HUDEP-2 (cell line): ENCODE measurements at regions not wholly inside any gene's neighbourhood (a gene's known extent, or its start where the extent isn't known, plus 50 kb on each side); places are given as distances from the start of the nearest gene placed in this dataset.
"Not testable (repeated sequence)": the region's sequence is repeated elsewhere in the genome, so short reads cannot be mapped to it uniquely, and the experiment has no call there.

ENCODE experiments used
- DNase-seq, 76 experiments: peaks; one replicate each; lab custom pipeline; 2025; ENCODE audit not compliant: unreplicated experiment in 76 of 76; lab: John Stamatoyannopoulos, UW

DNA sequence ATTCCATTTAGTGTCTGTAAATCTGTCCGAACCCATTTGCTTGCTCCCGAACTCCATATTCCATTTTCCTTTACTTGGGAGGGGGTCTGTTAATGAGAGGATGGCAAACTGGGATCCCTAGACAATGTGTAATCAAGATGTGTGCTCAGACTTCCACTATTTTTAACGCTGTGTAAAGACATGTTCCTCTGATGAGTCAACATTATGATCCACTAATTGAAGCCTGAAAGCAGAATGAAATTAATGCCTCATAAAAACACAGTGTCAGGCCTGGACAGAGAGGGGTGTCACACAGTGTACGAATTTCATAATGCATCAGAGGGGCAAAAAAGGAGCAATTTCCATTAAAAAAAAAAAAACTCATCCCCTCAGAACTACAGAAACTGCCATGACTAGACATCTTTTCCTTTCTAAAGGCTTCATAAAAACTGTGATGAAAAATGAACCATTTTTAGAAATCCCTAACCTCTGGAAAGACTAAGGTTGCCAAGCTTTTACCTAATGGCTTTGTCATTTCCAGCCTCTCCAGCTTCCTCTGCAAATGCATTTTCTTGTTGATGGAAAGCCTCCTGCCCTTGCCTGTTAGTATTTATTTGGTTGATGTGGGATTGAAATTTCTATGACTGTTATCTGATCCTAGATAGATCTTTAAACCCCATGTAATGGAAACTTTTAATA is 209.2 kb upstream of the DCC start:
- DNase-seq: no peak

DNA sequence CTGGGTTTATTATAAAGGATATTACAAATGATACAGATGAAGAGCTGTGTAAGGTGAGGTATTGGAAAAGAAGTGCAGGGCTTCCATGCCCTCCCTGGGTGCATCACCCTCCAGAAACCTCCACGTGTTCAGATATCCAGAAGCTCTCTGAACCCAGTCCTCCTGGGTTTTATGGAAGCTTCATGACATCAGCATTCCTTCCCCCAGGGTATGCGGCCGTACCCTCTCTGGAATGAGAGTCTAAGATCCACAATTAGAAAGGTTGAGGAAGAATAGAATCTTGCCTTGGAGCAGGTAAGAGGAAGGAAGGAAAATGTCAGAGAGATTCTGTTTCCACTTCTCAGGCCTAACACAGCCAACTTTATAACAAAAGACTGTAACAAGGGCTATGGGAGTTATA is 208.2 kb upstream of the DCC start:
- no peak for DNase-seq

DNA sequence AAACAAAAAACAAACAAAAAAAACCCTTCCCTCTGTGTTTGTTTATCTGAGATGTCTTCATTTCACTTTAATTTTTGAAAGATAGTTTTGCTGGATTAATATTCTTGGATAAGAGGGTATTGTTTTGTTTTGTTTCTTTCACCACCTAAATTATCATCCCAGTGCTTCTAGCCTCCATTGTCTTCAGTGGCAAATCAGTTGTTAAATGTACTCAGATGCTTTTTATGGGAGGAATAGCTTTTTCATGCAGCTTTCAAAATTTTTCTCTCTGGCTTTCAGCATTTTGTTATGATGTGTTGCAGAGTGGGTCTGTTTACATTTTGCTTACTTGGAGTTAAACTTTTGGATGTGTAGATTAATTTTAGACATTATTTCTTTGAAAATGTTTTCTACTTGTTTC is 203.5 kb upstream of the DCC start:
- DNase-seq: no peak

DNA sequence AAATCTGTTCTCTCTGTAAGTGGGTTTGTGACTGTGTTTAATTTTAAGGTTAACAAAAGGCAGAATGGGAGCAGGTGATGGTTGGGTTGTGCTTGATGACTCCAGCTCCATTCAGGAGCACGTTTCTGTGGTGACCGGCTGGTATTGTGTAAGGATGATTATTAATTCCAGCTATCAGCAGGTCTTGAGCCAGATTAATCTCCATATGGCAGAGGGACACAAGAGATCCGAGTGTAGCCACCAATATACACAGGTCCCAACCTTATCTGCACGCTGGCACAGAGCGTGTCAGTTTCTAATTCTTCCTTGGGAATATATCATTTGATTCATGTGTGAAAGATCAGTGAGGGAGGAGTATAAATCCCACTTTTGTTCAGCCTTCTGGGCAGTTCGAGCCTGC is 199.0 kb upstream of the DCC start:
- DNase-seq: no peak

DNA sequence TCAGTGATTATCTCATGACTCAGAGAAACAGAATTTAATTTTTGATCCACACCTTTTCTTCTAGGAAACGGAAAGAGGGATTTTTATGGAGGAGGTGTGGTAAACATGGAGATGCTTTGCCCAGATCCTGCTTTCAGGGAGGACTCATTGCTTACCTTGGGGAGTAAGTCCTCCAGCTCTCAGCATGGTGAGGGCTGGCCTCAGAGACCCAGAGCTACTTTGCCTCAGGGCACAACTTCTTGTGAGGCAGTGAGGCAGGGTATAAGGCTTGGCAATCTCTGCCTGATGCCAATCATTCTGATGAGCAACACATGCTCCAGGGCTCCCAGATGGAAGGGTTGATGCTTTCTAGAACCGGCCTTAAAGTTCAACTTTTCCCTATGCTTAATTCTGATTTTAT is 189.9 kb upstream of the DCC start:
- DNase-seq: no peak

DNA sequence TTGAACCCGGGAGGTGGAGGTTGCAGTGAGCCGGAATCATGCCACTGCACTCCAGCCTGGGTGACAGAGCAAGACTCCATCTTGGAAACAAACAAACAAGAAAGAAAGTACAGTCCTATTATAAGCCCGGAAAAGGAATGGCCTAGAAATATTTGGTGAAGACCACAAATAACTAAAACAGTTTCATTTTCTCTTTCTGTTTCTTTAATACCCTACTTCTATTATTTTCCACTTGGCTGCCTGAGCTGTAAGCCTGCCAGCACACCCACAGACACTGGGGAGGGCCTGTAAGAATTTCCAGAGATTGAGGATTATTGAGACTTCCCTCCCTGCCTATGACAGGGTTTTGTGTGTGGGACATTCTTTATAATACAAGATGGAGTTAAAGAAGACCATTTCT is 188.0 kb upstream of the DCC start:
- DNase-seq: no peak

DNA sequence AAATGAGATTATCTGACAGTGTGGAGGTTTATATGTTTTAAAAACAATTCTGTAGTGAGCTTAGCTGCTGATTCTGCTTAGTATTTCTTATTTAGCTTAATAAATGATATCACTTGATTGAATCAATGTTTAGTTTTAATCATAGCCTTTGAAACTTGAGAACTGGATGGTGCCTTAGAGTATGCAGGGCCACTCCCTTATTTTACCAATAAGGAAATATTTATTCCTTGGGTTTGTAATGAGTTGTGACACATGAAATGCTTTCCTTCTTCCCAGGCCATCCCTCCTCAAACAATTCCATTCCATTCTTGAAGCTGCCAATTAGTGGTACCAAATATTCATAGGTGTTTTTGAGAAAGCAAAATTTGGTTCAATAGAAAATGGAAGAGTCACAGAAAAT is 183.8 kb upstream of the DCC start:
- DNase-seq: no peak

DNA sequence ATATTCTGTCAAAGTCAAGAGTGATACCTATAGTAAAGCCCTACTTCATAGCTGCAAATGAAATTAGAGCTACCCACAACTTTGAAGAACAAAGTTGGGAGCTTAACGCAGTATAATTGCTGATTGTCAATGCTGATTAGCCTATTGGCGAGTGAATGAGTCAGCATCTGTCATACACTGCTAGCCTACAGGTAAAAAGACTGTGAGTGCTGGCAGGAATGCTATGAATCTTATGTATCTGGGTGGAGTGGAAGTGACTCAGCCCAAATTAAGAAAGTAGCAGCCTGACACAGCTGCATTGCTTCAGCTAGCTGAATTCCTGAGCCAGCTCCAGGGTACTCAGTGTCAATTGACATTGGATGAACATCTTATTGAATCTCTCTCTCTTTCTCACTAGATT is 179.4 kb upstream of the DCC start:
- DNase-seq: no peak

DNA sequence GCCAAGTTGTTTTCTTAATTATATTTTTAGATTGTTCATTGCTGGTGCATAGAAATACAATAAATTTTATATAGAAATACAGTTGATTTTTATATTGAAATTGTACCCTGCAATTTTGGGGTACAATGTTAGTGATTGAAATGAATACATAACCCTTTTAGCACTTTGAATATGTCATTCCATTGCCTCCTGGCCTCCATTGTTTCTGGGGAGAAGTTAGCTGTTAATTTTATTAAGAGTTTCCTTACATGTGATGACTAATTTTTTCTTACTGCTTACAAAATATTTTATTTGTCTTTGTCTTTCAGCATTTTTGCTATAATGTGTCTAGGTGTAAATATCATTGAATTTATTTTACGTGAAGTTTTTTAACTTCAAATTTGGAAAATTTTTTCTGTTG is 176.5 kb upstream of the DCC start:
- DNase-seq: no peak

DNA sequence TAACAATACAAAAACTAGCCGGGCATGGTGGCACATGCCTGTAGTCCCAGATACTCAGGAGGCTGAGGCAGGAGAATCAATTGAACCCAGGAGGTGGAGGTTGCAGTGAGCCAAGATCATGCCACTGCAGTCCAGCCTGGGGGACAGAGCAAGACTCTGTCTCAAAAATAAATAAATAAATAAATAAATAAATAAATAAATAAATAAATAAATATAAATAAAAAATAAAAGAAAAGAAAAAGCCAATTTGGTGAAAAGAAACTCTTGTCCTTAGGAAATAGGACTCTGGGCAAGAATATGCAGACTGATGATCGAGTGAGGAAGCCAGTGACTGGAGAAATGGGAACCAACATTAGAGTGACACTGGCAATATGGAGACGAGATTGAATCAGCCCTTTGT is 171.9 kb upstream of the DCC start:
- not testable (repeated sequence) for DNase-seq

DNA sequence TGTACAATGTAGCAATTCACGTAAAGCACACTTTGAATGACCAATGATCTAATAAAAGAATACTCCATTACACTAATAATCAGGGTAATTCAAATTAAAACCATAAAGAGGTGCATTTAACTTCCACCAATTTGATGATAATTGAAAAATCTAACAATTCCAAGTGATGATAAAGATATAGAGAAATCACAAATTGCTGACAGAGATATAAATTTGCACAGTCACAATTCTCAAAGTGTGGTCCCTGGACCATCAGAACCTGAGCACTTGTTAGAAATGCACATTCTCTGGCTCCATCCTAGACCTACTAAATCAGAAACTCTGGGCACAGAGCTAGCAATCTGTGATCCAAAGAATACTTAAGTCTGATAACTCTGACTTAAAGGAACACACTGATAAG is 165.8 kb upstream of the DCC start:
- DNase-seq: no peak

DNA sequence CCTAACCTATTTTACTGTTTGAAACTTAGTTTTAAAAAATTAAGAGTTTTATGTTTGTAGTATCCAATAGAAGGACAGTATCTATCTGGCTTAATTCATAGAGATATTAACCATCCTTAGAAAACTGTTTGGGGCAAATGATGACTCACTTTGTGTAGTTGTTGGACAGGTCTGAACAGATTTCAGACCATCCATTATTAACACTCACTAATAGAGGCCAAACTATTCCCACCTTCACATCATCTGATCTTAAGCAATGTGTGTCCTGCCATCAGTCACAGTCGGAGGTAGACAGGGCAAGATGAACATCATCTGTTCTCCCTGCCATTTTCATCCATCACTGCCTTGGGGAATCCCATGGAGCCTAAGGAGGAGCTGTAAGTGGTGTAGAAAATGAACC is 164.6 kb upstream of the DCC start:
- DNase-seq: no peak

DNA sequence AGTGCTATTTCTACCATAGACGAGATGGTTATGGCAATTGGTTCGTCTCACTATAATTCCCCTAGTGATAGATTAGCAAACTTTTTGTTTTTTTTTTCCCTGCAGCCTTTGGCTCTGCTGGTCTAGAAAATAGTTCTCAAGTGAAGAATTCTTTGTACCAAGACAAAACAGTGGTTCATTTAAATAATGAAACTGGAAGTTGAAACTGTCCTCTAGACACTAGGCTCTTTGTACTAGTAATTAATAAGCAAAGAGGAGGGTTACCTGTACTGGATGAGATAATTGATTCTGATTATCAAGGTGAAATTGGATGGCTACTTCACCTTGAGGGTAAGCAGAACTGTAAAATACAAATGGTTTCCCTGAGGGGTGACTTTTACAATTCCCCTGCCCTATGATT is 156.9 kb upstream of the DCC start:
- no peak for DNase-seq

DNA sequence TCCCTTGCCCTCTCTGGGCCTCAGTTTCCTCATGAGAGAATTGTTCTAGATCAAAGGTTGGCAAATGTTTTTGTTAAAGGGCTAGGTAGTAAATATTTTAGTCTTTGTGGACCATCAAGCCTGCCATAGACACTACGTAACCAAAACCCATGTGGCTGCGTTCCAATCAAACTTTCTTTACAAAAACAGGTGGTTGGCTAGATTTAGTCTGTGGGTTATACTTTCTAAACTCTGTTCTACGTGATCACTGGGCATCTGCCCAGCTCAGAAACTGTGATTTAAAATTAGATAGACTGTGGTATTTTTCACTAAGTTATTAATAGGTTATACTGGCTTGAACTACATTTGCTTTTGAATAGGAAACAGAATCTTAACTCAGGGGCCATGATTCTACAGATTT is 149.8 kb upstream of the DCC start:
- DNase-seq: no peak

DNA sequence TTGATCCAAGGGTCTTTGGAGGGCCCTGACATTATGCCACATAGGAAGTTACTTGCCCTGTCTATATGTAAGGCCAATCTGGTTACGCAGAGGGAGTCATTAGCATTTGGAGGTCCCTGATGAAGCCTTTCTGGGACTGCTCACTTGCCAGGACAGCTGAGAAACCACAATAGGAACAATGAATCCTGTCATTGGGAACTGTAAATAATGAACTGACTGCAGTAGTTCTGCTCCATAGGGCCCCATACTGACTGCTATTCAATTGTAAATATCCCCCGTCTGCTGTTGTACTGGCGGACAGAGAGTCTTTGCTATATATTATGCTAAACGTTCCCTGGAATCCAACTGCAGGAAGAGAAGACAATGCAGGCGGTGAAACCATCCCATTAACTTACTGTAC is 149.4 kb upstream of the DCC start:
- DNase-seq: no peak

DNA sequence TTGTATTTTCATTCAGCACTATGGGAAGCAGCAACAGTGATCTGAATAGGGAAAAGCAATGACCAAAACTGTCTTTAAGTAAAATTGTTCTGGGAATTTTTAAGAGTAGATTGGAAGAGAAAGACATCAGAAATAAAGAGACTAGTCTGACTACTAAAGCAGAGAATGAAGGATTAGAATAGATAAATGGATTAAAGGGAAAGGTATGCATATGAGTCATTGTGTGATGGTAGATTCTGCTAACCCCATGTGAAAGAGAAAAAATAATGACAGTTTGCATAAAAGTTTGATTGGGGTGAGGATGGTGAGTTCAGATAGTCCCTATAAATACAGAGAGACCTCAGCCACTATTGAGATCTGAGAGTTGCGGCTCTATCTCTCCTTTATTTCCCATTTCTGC is 139.6 kb upstream of the DCC start:
- DNase-seq: no peak

DNA sequence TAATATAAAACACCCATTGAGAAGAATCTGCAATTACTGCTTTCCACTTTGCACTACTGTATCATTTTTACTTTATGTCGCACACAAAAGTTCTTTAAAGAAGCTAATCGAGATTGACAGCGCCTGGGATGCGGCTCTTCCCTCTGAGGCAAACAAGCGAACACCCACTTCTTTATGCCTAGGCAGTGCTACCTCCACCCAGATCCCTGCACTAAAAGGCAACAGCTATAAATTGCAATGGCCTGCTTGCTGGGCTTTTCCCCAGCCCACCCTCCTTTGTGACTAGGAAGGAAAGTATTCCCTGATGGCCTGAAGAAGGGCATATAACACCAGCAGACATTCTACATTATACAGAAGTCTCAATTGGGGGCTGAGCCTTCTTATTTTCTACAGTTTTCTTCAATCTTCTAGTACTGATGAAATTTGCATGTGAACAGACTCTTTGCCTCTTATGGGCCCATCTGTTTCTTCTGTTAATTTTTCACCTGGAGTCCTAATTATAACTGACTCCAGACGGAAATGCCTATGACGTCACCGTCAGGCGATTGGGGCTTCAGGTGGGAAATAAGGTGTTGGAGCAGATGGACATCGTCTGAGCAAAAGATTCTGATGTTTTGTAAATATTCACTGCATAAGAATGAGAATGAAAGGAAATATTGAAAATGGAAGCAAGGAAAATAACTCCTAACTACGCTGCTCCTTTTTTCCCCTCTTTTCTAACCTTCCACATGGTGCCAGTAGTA is 138.9 kb upstream of the DCC start:
- DNase-seq: no peak

DNA sequence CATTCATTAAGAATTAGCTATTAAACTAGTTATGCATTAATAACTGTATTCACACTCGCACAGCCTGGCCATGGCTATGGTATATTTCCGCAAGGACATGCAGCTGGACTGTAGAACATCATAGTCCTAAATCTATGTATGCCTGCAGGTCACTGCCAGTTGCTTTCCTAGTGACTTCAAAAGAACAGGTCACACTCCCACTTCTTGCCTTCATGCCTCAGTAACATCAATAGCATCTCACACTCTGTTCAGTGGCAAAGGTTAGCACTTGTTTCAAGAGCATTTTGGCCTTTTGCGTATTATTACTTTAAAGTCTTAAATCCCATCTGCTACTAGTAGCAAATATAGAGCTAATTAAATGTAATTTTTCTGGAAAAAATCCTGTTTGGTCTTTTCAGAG is 131.4 kb upstream of the DCC start:
- DNase-seq: no peak

DNA sequence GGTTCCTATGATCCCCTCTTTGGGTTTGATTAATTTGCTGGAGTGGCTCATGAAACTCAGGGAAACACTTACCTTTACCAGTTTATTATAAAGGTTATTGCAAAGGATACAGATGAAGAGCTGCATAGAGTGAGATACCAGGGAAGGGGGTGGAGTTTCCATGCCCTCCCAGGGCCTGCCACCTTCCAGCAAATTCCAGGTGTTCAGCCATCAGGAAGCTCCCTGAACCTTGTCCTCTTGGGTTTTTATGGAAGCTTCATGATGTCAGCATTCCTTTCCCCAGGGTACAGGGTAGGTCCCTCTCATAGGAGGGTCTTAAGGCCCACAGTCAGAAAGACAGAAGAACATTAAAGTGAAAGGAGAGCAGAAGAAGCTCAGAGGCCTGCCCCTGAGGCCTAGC is 123.9 kb upstream of the DCC start:
- DNase-seq: no peak

DNA sequence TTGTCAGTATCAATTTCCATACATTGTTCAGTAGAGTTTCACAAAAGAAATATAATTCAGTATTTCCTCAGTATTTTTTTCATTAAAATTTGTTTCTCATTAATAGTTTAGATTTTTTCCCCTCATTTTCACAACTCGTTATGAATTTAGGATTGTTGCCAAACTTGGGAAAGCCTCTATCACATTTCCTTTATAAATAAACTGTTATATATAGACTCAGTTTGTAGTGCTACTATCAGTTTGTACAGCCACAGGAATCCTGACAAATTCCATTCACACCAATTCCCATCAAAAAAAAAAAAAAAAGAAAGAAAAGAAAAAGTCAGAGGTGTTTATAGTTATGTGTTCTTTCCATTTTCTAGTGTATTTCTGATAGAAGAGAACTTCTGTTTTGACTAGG is 123.3 kb upstream of the DCC start:
- no peak for DNase-seq

DNA sequence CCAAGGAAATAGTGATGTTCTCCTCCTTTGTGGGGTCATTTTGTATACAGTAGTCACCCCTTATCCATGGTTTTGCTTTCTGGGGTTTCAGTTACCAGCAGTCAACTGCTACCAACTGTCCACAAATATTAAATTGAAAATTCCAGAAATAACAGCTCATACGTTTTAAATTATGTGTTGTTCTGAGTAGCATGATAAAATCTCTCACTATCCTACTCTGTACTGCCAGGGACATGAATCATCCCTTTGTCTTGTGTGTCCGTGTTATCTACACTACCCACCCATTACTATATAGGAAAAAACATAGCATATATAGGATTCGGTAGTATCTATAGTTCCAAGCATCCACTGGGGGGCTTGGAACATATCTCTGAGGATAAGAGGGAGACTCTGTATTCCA is 120.9 kb upstream of the DCC start:
- no peak for DNase-seq

DNA sequence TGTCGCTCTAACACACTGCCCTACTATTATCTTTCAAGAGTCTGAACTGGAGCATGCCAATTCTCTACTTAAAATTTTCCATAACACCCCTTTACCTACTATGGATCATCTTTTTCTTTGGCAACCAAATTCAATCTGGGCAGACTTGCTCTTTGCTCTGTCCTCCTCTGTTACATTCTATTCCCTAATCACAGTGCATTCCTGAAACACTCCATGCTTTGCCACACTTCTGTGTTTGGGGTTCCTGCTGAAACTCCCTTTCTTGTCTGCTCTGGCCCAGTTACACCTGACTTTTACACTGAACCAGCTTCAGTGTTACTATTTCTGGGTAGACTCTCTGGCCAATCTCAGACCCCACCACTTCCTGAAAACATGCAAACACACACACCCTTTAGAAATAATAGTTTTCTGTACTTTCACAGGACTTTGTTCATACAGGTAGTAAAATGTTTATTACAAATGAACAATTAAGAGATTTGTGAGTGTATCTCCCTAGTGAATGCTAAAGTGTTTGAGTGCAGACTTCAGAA is 119.9 kb upstream of the DCC start:
- DNase-seq: no peak

DNA sequence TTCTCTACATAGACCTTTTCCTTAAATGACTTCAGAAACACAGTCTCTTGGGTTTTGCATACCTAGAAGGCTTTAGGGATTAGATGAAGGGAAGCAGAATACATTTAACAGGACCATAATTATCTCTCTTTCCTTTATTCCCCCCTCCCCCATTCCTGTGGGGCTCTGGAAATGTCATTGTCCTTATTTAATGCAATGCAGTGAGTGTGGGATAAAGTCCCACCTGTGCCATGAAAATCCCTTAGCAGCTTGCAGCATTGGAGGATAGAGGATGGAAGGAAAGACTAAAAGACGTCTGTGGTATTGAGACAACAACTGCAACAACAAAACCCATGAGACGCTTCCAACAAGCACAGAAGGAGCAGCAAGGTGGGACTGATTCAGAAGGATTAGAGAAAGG is 117.8 kb upstream of the DCC start:
- no peak for DNase-seq
